Smooth muscle cell (in vitro differentiated cells): ENCODE measurements at regions not wholly inside any gene's neighbourhood (a gene's known extent, or its start where the extent isn't known, plus 50 kb on each side); places are given as distances from the start of the nearest gene placed in this dataset.

Source experiments
- DNase-seq: peaks from one replicate; lab custom pipeline; 2025; ENCODE audit not compliant: unreplicated experiment; lab: John Stamatoyannopoulos, UW
- H2AFZ ChIP-seq: fragments of 200-600 bp; sonication (generic); 2 replicates; pipeline ENCODE4 v1.6.0; 2016; ENCODE audit warnings: antibody characterized with exemption, low read depth, mild to moderate bottlenecking
- H3F3A ChIP-seq: fragments of 200-600 bp; sonication (generic); 2 replicates; pipeline ENCODE4 v1.6.0; 2017; ENCODE audit warnings: antibody characterized with exemption, low read depth
- H3K27ac ChIP-seq: fragments of 200-600 bp; sonication (generic); 2 replicates; pipeline ENCODE4 v1.5.1; 2016; ENCODE audit warnings: low read depth, mild to moderate bottlenecking
- H3K27me3 ChIP-seq: fragments of 200-600 bp; sonication (generic); 2 replicates; pipeline ENCODE4 v1.6.1; 2016; ENCODE audit warnings: low read depth, mild to moderate bottlenecking
- H3K36me3 ChIP-seq: fragments of 200-600 bp; sonication (generic); 2 replicates; pipeline ENCODE4 v1.5.1; 2016; ENCODE audit warnings: low read depth
- H3K4me1 ChIP-seq: fragments of 200-600 bp; sonication (generic); 2 replicates; pipeline ENCODE4 v1.5.1; 2016; ENCODE audit warnings: low read depth
- H3K4me2 ChIP-seq: fragments of 200-600 bp; sonication (generic); 2 replicates; pipeline ENCODE4 v1.6.0; 2016; ENCODE audit warnings: mild to moderate bottlenecking
- H3K4me3 ChIP-seq: fragments of 200-600 bp; sonication (generic); 2 replicates; pipeline ENCODE4 v1.5.1; 2016; ENCODE audit warnings: mild to moderate bottlenecking
- H3K79me2 ChIP-seq: fragments of 200-600 bp; sonication (generic); 2 replicates; pipeline ENCODE4 v1.6.0; 2016; ENCODE audit warnings: low read depth, mild to moderate bottlenecking
- H3K9ac ChIP-seq: fragments of 200-600 bp; sonication (generic); 2 replicates; pipeline ENCODE4 v1.6.0; 2016; ENCODE audit warnings: low read depth
- H3K9me3 ChIP-seq: fragments of 200-600 bp; sonication (generic); replicated peaks from 2 replicates; pipeline ENCODE4 v1.5.1; 2016; ENCODE audit warnings: low read depth
- H4K20me1 ChIP-seq: fragments of 200-600 bp; sonication (generic); 2 replicates; pipeline ENCODE4 v1.6.0; 2016; ENCODE audit warnings: low read depth
- WGBS: methylation state at CpG from one replicate; pipeline ENCODE4 v1.1.7; 2016; ENCODE audit warnings: low lambda C conversion rate; 5-methylcytosine and 5-hydroxymethylcytosine counted together
- TF ChIP-seq, protein P1 (sequence below): fragments of 200-600 bp; sonication (generic); IDR thresholded peaks from 2 replicates; pipeline ENCODE4 v1.5.1; 2017; ENCODE audit warnings: borderline replicate concordance, mild to moderate bottlenecking, antibody characterized with exemption; ENCODE audit not compliant: insufficient read depth, poor library complexity, severe bottlenecking

DNA sequence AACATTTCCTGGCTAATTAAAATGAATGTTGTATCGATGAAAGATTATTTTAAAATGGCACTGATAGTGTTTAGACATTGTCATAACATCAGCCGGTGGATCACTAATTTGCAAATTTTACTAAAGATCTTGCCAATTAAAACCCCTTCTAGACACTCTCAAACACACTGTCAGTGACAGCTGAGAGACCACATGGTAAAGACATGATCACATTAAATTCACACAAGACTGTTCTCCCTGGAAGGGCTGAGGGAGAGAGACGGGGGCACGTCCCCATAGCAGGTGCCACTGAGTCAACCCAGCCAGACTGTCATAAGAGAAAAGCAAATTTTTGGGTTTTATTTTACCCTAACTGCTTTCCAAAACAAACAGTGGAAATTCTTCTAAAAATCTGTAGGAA lies 306.0 kb downstream of the TXNL1 start:
- H3K9ac ChIP-seq = no peak overlapping the region
- TF ChIP-seq, protein P1, sequence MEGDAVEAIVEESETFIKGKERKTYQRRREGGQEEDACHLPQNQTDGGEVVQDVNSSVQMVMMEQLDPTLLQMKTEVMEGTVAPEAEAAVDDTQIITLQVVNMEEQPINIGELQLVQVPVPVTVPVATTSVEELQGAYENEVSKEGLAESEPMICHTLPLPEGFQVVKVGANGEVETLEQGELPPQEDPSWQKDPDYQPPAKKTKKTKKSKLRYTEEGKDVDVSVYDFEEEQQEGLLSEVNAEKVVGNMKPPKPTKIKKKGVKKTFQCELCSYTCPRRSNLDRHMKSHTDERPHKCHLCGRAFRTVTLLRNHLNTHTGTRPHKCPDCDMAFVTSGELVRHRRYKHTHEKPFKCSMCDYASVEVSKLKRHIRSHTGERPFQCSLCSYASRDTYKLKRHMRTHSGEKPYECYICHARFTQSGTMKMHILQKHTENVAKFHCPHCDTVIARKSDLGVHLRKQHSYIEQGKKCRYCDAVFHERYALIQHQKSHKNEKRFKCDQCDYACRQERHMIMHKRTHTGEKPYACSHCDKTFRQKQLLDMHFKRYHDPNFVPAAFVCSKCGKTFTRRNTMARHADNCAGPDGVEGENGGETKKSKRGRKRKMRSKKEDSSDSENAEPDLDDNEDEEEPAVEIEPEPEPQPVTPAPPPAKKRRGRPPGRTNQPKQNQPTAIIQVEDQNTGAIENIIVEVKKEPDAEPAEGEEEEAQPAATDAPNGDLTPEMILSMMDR = no peak
- no peak overlapping the region for H3K4me2 ChIP-seq
- no peak for DNase-seq
- no peaks in the 10 kb centered on the region for H3K27me3 ChIP-seq
- no peaks in the 10 kb centered on the region for H3K9me3 ChIP-seq
- H3K27ac ChIP-seq = no peak overlapping the region
- H3K4me3 ChIP-seq = no peak overlapping the region
- no peak overlapping the region for H2AFZ ChIP-seq
- no peaks in the 10 kb centered on the region for H3K36me3 ChIP-seq
- no peaks in the 10 kb centered on the region for H3K79me2 ChIP-seq
- WGBS = 96% methylated on average over 4 of the region's 4 CpGs
- H3F3A ChIP-seq = no peaks in the 10 kb centered on the region
- no peaks in the 10 kb centered on the region for H3K4me1 ChIP-seq
- no peaks in the 10 kb centered on the region for H4K20me1 ChIP-seq

DNA sequence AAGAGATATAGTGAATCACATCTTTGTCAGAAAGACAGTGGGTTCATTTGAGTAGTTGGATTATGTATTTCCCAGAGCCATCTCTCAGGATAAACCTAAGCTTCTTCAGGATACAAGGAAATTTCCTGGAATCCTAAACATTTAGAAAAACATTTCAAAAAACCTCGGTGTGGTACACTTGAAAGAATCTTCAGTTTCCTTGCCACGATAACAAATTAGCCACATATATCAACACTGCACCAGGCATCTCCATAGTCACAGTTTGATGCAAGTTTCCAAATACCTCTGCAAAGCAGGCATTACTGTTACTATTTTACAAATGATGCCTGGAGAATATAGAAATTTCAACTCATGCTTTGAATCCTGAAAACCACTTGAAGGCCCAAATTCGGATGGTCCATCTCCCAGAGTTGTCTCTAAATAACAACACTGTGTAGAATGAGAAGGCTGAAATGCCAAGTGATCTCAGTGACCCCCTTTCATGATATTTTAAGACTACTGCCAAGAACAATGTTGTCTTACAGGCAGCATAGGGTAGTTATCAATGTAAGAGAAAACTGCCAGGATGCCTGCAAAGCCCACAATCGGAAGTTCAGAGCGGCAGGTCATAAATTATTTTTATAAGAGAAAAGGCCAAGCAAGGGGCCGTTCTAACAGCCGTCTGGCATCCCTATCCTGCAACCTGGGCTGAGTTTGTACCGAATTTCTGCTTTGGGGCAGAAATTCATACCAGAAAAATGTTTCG lies 307.9 kb downstream of the TXNL1 start:
- Histone ChIP-seq H3K79me2 (no peaks in the 10 kb centered on the region), H3K27ac (no peak overlapping the region), H3K4me2 (no peak overlapping the region), H2AFZ (no peak overlapping the region), H3K4me1 (no peaks in the 10 kb centered on the region), H3F3A (no peaks in the 10 kb centered on the region), H3K9ac (no peak overlapping the region), H3K4me3 (no peak overlapping the region), H3K36me3 (no peaks in the 10 kb centered on the region), H4K20me1 (no peaks in the 10 kb centered on the region), H3K27me3 (no peaks in the 10 kb centered on the region), H3K9me3 (no peaks in the 10 kb centered on the region)
- WGBS = 40% methylated on average over 9 of the region's 9 CpGs
- TF ChIP-seq, protein P1 = no peak
- DNase-seq = no peak

DNA sequence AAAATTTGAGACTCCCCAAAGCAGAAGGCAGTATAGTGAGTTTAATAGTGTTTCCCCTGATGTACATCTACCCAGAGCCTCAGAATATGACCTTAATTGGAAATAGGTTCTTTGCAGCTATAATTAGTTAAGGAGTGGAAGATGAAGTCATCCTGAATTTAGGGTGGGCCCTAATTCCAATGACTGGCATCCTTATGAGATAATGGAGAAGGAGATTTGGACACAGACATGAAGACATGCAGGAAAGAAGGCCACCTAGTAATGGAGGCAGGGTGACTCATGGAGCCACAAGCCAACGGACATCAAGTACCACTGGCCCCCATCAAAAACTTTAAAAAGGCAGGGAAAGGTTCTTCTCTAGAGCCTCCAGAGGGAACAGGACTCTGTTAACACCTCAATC lies 308.9 kb downstream of the TXNL1 start:
- no peaks in the 10 kb centered on the region for H4K20me1 ChIP-seq
- no peaks in the 10 kb centered on the region for H3K36me3 ChIP-seq
- 69% methylated on average over 1 of the region's 1 CpG for WGBS
- no peak overlapping the region for H3K9ac ChIP-seq
- H2AFZ ChIP-seq = no peak overlapping the region
- no peak overlapping the region for H3K4me2 ChIP-seq
- DNase-seq = no peak
- no peaks in the 10 kb centered on the region for H3K27me3 ChIP-seq
- H3K4me1 ChIP-seq = no peaks in the 10 kb centered on the region
- H3F3A ChIP-seq = no peaks in the 10 kb centered on the region
- no peak overlapping the region for H3K4me3 ChIP-seq
- no peaks in the 10 kb centered on the region for H3K9me3 ChIP-seq
- H3K27ac ChIP-seq = no peak overlapping the region
- no peaks in the 10 kb centered on the region for H3K79me2 ChIP-seq
- TF ChIP-seq, protein P1 = no peak

DNA sequence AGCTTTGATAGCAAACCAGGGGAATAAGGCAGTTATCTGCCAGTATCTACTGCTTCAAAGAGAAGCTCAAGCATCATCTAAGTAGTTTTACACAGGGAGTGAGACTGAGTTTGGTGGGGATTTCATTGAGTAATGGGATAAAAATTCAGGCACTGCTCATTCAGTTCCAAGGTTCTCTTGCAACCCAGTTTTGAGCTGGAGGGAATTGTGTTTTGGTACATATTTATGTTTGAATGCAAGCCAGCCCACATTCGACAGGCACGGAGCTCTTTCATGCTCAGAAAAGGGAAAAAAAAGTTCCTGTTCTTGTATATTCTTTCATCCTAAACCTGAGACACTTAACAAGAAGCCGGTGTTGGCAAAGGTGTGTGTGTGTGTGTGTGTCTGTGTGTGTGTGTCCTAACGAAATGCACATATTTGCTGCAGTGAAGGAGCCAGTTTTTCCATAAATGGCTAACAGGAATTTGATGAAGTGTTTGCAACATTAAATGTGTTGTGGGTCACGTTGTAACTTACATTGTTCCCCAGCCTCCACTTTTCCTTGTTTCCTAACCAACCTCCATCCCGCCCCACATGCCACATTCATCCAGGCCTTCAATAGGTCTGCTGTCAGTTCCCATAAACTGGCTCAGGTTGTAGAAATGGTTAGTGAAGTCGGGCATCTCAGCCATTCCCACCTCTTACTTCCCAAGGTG lies 311.1 kb downstream of the TXNL1 start:
- Histone ChIP-seq H2AFZ (no peak overlapping the region), H4K20me1 (no peaks in the 10 kb centered on the region), H3K27me3 (no peaks in the 10 kb centered on the region), H3F3A (no peaks in the 10 kb centered on the region), H3K9ac (no peak overlapping the region), H3K4me1 (peaks cover 7% of the 10 kb centered on the region), H3K36me3 (no peaks in the 10 kb centered on the region), H3K27ac (no peak overlapping the region), H3K4me3 (no peak overlapping the region), H3K9me3 (no peaks in the 10 kb centered on the region), H3K79me2 (no peaks in the 10 kb centered on the region), H3K4me2 (no peak overlapping the region)
- TF ChIP-seq, protein P1 = no peak
- no peak for DNase-seq
- WGBS = 82% methylated on average over 7 of the region's 7 CpGs
